ENCODE measurements at regions not wholly inside any gene's neighbourhood (a gene's known extent, or its start where the extent isn't known, plus 50 kb on each side); places are given as distances from the start of the nearest gene placed in this dataset.

DNA sequence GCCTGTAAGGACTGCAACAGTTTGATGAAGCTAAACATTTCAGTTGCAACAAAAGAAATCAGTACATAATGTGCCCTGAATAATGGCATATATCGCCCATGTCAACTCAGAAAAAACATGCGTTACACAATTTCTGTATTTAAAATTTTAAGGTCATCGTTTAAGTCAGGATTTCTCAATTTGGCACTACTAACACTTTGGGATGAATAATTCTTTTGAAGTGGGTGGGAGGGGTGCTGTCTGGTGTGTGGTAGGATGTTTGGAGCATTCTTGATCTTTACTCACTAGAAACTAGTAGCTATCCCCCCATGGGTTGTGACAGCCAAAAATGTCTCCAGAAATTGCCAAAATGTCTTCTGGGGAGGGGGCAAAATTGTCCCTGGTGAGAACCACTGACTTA is 50.7 kb upstream of the CNTNAP4 start:
- no peaks in the 10 kb centered on the region for H3K9me3 ChIP-seq (ENCODE audit: control insufficient read depth, low read length, poor library complexity, severe bottlenecking)
- H3K4me1 Mint-ChIP-seq, result no peaks in the 10 kb centered on the region
- no peaks in the 10 kb centered on the region for H3K27me3 Mint-ChIP-seq
- DNase-seq (no peak), ATAC-seq (no peak)
- H3K4me3 Mint-ChIP-seq, result no peak overlapping the region
- H3K36me3 Mint-ChIP-seq (ENCODE audit: low read depth), result no peaks in the 10 kb centered on the region
- H3K27ac Mint-ChIP-seq, result no peak overlapping the region

Data from T-helper 17 cell (primary cell).